DMS114 treated with DMSO at 0.1 percent for 48 hours (cell line): ENCODE measurements at regions not wholly inside any gene's neighbourhood (a gene's known extent, or its start where the extent isn't known, plus 50 kb on each side); places are given as distances from the start of the nearest gene placed in this dataset.
"Not testable (repeated sequence)": the region's sequence is repeated elsewhere in the genome, so short reads cannot be mapped to it uniquely, and the experiment has no call there.

Experiments used
- DNase-seq: peaks from one replicate; lab custom pipeline; 2025; ENCODE audit not compliant: unreplicated experiment; lab: John Stamatoyannopoulos, UW

- DNase-seq, result no peak
These were observed 671.2 kb downstream of the COL12A1 start for GRCh38 chr6:74534465-74535211.

GRCh38 chr6:74519163-74519562, 686.7 kb downstream of the COL12A1 start:
- no peak for DNase-seq

GRCh38 chr6:74518035-74518434, 687.8 kb downstream of the COL12A1 start:
- no peak for DNase-seq

GRCh38 chr6:74510878-74511277, 695.0 kb downstream of the COL12A1 start:
- no peak for DNase-seq

GRCh38 chr6:74507649-74508048, 698.2 kb downstream of the COL12A1 start:
- no peak for DNase-seq

GRCh38 chr6:74505391-74505790, 700.5 kb downstream of the COL12A1 start:
- DNase-seq, result no peak

GRCh38 chr6:74504941-74505340, 700.9 kb downstream of the COL12A1 start:
- no peak for DNase-seq

- DNase-seq, result no peak
These were observed 713.3 kb downstream of the COL12A1 start for GRCh38 chr6:74492587-74492986.

- DNase-seq, result no peak
These were observed 713.9 kb downstream of the COL12A1 start for GRCh38 chr6:74491844-74492374.

GRCh38 chr6:74488726-74489125, 717.1 kb downstream of the COL12A1 start:
- not testable (repeated sequence) for DNase-seq

- DNase-seq, result no peak
These were observed 723.7 kb downstream of the COL12A1 start for GRCh38 chr6:74482180-74482579.

GRCh38 chr6:74480561-74480960, 725.3 kb downstream of the COL12A1 start:
- no peak for DNase-seq

- DNase-seq, result no peak
These were observed 725.9 kb downstream of the COL12A1 start for GRCh38 chr6:74479960-74480359.

- no peak for DNase-seq
These were observed 726.4 kb downstream of the COL12A1 start for GRCh38 chr6:74479420-74479819.

GRCh38 chr6:74474046-74474445, 731.8 kb downstream of the COL12A1 start:
- not testable (repeated sequence) for DNase-seq

GRCh38 chr6:74468552-74468951, 737.3 kb downstream of the COL12A1 start:
- not testable (repeated sequence) for DNase-seq

- no peak for DNase-seq
These were observed 738.2 kb downstream of the COL12A1 start for GRCh38 chr6:74467533-74468215.

GRCh38 chr6:74466572-74466971, 739.3 kb downstream of the COL12A1 start:
- DNase-seq, result no peak

GRCh38 chr6:74459260-74459659, 746.6 kb downstream of the COL12A1 start:
- no peak for DNase-seq

- no peak for DNase-seq
These were observed 747.3 kb downstream of the COL12A1 start for GRCh38 chr6:74458536-74458935.

GRCh38 chr6:74455786-74456185, 750.1 kb downstream of the COL12A1 start:
- no peak for DNase-seq

GRCh38 chr6:74451953-74452352, 753.9 kb downstream of the COL12A1 start:
- DNase-seq, result no peak
